ENCODE measurements at regions not wholly inside any gene's neighbourhood (a gene's known extent, or its start where the extent isn't known, plus 50 kb on each side); places are given as distances from the start of the nearest gene placed in this dataset.

- Histone ChIP-seq H4K20me1 (replicated peaks; ENCODE audit: control insufficient read depth, insufficient read depth, low read length) (no peaks in the 10 kb centered on the region; the same call in 1 of the 2 replicates), H3K4me1 (replicated peaks in 1 of 2; ENCODE audit: control insufficient read depth in 2 of 2, insufficient read depth in 2 of 2, low read length in 2 of 2) (no peaks in the 10 kb centered on the region), H3K27me3 (ENCODE audit: control insufficient read depth in 2 of 2, insufficient read depth in 2 of 2, low read length in 2 of 2) (peaks cover 17 to 37% of the 10 kb centered on the region in 2 experiments; a peak in 4 of 5 replicates), H2AFZ (ENCODE audit: low read depth, low read length) (no peak overlapping the region), H3K79me2 (ENCODE audit: control insufficient read depth, insufficient read depth, low read length) (no peaks in the 10 kb centered on the region), H3K9me1 (ENCODE audit: control insufficient read depth, insufficient read depth, low read length) (no peaks in the 10 kb centered on the region), H3K27ac (ENCODE audit: extremely low read depth, low read depth, low read length) (no peak overlapping the region), H3K9ac (ENCODE audit: insufficient read depth in 1 of 2, low read depth in 2 of 2, low read length in 2 of 2) (no peak overlapping the region), H3K4me3 (no peak overlapping the region), H3K4me2 (ENCODE audit: insufficient read depth, low read length) (no peak overlapping the region), H3K36me3 (ENCODE audit: control insufficient read depth, insufficient read depth, low read length) (no peaks in the 10 kb centered on the region), H3K9me3 (replicated peaks; ENCODE audit: control insufficient read depth, insufficient read depth, low read depth, low read length) (no peaks in the 10 kb centered on the region)
- CTCF ChIA-PET (ENCODE audit: low intra/inter-chr PET ratio): no interaction called here
- DNase-seq (ENCODE audit: extremely low read depth in 1 of 4, low spot score in 3 of 4): no peak
- TF ChIP-seq HCFC1 (IDR thresholded peaks at IDR 0.05; ENCODE audit: low read depth, low read length) (no peak), E2F5 (CRISPR knock-in tag; IDR thresholded peaks at IDR 0.05) (no peak), AFF4 (CRISPR knock-in tag; IDR thresholded peaks at IDR 0.05) (no peak)
- ATAC-seq: no peak
- 0% methylated on average over 5 of the region's 5 CpGs for WGBS (ENCODE audit: insufficient coverage, low coverage, missing lambda C conversion rate)
- intact Hi-C loops (cut with micrococcal nuclease) (no loop called here), in situ Hi-C loops (cut with MboI) (no loop called here)
- POLR2A ChIA-PET: interaction anchor here (0.6 kb wide), 1 partner anchor 24 kb away, joined by 3 read pairs; no protein-coding TSS in a partner anchor
- BruUV-seq (replicated peaks): no TSS peak
- no peak for FAIRE-seq
Measured at GRCh38 chr2:8409461-8410260, 272.2 kb upstream of the ID2 start.

Measured in K562 (cell line).